Esophagus squamous epithelium (tissue), 4 donors: ENCODE measurements at regions not wholly inside any gene's neighbourhood (a gene's known extent, or its start where the extent isn't known, plus 50 kb on each side); places are given as distances from the start of the nearest gene placed in this dataset.

ENCODE experiments used
- CTCF ChIP-seq, 6 experiments: fragments of 450-650 bp in 4 of 6; fragments of 200-600 bp in 2 of 6; sonication (generic) in 2 of 6; IDR thresholded peaks; one replicate each; pipeline ENCODE4 v1.5.1; 2016 to 2019; ENCODE audit warnings: antibody characterized with exemption in 6 of 6, mild to moderate bottlenecking in 4 of 6, moderate library complexity in 4 of 6
- POLR2A ChIP-seq, 4 donors: fragments of 450-650 bp; IDR thresholded peaks; one replicate each; pipeline ENCODE4 v1.6.1; 2017; ENCODE audit warnings: antibody characterized with exemption in 4 of 4, mild to moderate bottlenecking in 4 of 4, moderate library complexity in 3 of 4

GRCh38 chr1:218211241-218211640 is 73.9 kb upstream of the RRP15 start:
- no peak for TF ChIP-seq POLR2A (IDR thresholded peaks at IDR 0.05)
- no peak for TF ChIP-seq CTCF (IDR thresholded peaks at IDR 0.05)
